ENCODE measurements at regions not wholly inside any gene's neighbourhood (a gene's known extent, or its start where the extent isn't known, plus 50 kb on each side); places are given as distances from the start of the nearest gene placed in this dataset.
"Not testable (repeated sequence)": the region's sequence is repeated elsewhere in the genome, so short reads cannot be mapped to it uniquely, and the experiment has no call there.

DNA sequence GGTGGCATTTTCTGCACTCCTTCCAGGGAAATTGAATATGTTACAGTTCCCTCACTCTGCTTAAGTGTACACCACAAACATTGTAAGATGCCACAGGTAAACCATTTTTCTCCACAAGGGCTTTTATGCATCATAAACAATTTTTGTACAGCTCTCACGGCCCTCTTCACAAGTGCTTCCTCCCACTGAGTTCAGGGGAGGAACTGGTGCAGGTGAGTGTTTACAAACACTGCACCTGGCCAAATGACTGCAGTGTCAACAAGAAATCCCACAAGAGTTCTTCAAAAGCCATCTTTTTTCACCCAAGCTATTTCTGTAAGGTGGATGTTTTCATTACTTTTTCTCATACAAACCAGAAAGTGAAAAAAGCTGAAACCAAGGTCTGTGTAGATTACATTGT, 973.2 kb downstream of the AACS start:
- TF ChIP-seq, protein P1, sequence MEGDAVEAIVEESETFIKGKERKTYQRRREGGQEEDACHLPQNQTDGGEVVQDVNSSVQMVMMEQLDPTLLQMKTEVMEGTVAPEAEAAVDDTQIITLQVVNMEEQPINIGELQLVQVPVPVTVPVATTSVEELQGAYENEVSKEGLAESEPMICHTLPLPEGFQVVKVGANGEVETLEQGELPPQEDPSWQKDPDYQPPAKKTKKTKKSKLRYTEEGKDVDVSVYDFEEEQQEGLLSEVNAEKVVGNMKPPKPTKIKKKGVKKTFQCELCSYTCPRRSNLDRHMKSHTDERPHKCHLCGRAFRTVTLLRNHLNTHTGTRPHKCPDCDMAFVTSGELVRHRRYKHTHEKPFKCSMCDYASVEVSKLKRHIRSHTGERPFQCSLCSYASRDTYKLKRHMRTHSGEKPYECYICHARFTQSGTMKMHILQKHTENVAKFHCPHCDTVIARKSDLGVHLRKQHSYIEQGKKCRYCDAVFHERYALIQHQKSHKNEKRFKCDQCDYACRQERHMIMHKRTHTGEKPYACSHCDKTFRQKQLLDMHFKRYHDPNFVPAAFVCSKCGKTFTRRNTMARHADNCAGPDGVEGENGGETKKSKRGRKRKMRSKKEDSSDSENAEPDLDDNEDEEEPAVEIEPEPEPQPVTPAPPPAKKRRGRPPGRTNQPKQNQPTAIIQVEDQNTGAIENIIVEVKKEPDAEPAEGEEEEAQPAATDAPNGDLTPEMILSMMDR (IDR thresholded peaks at IDR 0.05; ENCODE audit: control insufficient read depth, insufficient read depth, low read depth, low read length, missing control alignments) = no peak
- DNase-seq (ENCODE audit: low read depth) = no peak
- H3K4me3 ChIP-seq (ENCODE audit: control insufficient read depth, low read depth, low read length) = no peak overlapping the region

DNA sequence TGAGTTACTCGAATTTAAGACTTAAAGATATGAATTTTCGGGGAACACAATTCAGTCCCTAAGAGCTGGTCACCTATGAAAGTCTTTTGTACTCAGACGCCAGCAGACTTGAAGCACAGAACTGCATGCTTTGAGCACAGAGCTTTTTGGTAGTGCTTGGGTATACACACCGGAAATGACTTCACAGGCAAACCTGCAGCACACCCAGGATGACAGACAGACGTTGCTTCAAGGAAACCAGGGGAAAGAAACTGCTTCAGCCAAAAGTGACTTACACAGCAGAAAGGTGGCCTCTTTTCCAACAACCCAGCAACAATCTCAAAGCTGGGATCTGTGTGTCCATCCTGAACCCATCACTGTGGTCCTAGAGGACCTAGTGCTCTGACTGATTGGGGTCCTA, 975.1 kb downstream of the AACS start:
- TF ChIP-seq, protein P1 (IDR thresholded peaks at IDR 0.05; ENCODE audit: control insufficient read depth, insufficient read depth, low read depth, low read length, missing control alignments) = no peak
- no peak for DNase-seq (ENCODE audit: low read depth)
- no peak overlapping the region for H3K4me3 ChIP-seq (ENCODE audit: control insufficient read depth, low read depth, low read length)

DNA sequence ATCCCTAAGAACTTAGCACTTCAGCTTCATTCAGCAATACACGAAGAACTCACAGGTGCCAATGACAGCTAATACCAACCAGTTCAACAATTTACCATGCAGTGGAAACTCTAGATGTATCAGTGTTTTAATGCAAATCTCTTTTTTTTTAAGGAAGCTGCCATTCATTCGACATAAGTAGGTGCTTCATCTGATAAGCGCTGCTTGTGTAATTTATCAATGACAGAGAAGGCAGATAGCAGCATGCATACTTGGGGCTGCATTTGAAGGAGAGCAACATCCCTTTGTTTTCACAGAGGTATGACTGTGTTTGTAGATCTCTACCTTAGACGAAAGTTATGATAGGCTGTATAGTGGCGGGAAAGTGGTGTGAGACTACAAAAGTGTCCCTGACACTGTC, 977.1 kb downstream of the AACS start:
- no peak overlapping the region for H3K4me3 ChIP-seq (ENCODE audit: control insufficient read depth, low read depth, low read length)

DNA sequence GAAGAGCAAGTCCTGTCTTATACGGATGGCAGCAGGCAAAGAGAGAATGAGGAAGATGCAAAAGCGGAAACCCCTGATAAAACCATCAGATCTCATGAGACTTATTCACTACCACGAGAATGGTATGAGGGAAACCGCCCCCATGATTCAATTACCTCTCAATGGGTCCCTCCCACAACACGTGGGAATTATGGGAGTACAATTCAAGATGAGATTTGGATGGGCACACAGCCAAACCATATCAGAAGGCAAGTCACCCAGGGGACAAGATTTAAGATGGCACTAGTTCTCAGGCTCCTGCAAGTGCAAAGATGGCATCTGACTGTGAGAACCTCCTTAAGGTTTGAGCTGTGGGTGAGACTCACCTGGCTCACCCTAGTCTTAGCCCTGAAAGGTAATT, 984.3 kb downstream of the AACS start:
- DNase-seq (ENCODE audit: low read depth); H3K4me3 ChIP-seq (ENCODE audit: control insufficient read depth, low read depth, low read length): not testable (repeated sequence)

More for the DNA sequence above, 977.1 kb downstream of the AACS start:
- no peak for DNase-seq (ENCODE audit: low read depth)
- TF ChIP-seq, protein P1 (IDR thresholded peaks at IDR 0.05; ENCODE audit: control insufficient read depth, insufficient read depth, low read depth, low read length, missing control alignments) = no peak

DNA sequence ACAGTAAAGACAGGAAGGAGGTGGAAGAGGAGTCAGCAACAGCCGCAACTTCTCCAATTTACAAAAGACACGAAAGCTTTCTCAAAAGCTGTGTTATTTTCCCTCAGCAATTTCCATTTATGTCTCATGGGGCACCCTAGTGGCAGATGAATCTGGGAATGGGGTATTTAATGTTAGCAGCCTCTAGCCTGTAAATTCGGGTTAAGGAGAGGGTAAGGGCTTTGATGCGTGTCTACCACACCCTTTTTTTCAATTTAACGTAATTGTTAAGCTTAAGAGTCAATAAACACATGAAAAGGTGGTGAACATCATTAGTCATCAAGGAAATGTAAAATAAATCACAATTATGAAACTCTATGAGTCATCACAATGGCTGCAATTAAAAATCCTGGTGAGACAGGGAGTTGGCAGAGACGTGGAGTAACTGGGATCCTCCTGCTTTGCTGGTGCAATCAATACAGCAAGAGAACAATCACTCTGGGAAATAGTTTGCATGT, 986.4 kb downstream of the AACS start:
- H3K4me3 ChIP-seq (ENCODE audit: control insufficient read depth, low read depth, low read length) = no peak overlapping the region
- DNase-seq (ENCODE audit: low read depth) = peak; percentile 27
- TF ChIP-seq, protein P1 (IDR thresholded peaks at IDR 0.05; ENCODE audit: control insufficient read depth, insufficient read depth, low read depth, low read length, missing control alignments) = no peak

DNA sequence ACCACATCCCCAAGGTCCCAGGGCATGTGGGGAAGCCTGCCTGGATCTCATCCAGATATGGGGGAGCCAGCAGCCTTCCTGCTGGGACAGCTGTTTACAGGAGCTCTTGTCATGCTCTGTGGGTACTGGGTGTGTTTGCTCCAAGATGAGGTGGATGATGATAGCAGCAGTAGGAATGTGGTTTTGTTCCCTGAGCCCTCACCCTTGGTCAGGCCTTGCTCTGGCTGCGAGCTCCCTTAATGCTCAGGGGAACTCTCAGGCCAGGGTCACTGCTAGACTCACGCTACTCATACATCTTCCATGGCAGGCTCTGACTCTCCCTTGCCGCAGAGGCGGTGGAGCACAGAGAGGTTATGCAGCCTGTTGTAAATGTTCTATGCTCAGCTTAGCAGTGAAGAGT, 990.3 kb downstream of the AACS start:
- TF ChIP-seq, protein P1 (IDR thresholded peaks at IDR 0.05; ENCODE audit: control insufficient read depth, insufficient read depth, low read depth, low read length, missing control alignments) = no peak
- peak; percentile 13 for DNase-seq (ENCODE audit: low read depth)
- H3K4me3 ChIP-seq (ENCODE audit: control insufficient read depth, low read depth, low read length) = no peak overlapping the region

DNA sequence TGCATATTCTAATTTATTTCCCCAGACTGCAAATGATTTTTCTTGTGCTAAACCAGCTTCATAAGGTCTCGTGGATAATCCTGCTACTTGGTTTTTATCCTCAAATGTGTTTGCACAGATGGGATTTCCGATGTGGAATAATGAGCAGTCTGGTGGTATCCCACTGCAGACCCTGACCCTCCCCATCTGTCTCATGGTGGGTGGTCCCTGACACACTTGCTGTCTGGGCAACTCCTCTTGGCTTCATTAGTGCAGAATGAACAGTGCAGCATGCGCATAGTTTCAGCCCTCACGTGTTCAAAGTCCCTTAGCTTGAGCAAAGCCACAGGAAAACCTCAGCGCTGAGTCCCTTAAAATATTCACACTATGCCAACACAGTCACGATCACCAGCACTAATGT, 996.5 kb downstream of the AACS start:
- TF ChIP-seq, protein P1 (IDR thresholded peaks at IDR 0.05; ENCODE audit: control insufficient read depth, insufficient read depth, low read depth, low read length, missing control alignments) = no peak
- no peak for DNase-seq (ENCODE audit: low read depth)
- H3K4me3 ChIP-seq (ENCODE audit: control insufficient read depth, low read depth, low read length) = no peak overlapping the region
